ENCODE measurements at regions not wholly inside any gene's neighbourhood (a gene's known extent, or its start where the extent isn't known, plus 50 kb on each side); places are given as distances from the start of the nearest gene placed in this dataset.

DNA sequence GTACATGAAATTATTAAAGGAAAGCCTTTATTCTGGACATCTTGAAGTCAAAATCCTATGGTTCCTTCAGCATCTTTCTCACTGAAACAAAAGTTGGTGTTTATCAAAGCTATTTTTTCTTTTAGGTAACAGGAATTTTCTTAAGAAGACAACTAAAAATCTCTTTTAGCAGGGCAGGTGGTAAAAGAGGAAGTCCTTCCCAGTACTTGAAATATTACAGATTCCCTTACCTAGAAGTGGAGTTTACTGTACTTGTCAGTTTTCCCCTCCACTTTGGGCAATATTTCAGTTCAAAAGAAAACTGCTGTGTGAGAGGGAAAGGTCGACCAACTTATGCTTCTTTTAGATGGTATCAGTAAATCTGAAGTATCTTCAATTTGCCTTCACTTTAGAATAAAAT, 64.3 kb upstream of the TDRD3 start:
- ATAC-seq (ENCODE audit: insufficient read depth, low read depth) = no peak
- DNase-seq = no peak
- Histone ChIP-seq H3K9ac (ENCODE audit: low read depth, low read length) (no peak overlapping the region), H3K27me3 (ENCODE audit: insufficient read depth, low read length, poor library complexity) (no peaks in the 10 kb centered on the region), H3K4me3 (ENCODE audit: low read depth in 1 of 2, low read length in 2 of 2) (no peak overlapping the region), H4K20me1 (ENCODE audit: insufficient read depth, low read length) (no peaks in the 10 kb centered on the region), H3K36me3 (ENCODE audit: insufficient read depth, low read length) (no peaks in the 10 kb centered on the region), H3K4me2 (ENCODE audit: insufficient read depth, low read length) (no peak overlapping the region), H3K4me1 (ENCODE audit: insufficient read depth, low read length) (no peaks in the 10 kb centered on the region), H2AFZ (ENCODE audit: low read depth, low read length) (no peak overlapping the region), H3K79me2 (ENCODE audit: insufficient read depth, low read length) (no peaks in the 10 kb centered on the region), H3K9me3 (ENCODE audit: insufficient read depth, low read length, severe bottlenecking) (no peaks in the 10 kb centered on the region), H3K27ac (ENCODE audit: low read length) (no peak overlapping the region)
- TF ChIP-seq EZH2 (IDR thresholded peaks at IDR 0.05; ENCODE audit: borderline replicate concordance, low read depth, low read length, severe bottlenecking) = no peak
- TF ChIP-seq CTCF (IDR thresholded peaks at IDR 0.05; ENCODE audit: borderline replicate concordance, extremely low read depth, low read length, poor library complexity, severe bottlenecking) = no peak

GRCh38 chr13:60334310-60334709, 62.7 kb upstream of the TDRD3 start:
- H3K36me3 ChIP-seq (ENCODE audit: insufficient read depth, low read length) = no peaks in the 10 kb centered on the region
- H3K4me1 ChIP-seq (ENCODE audit: insufficient read depth, low read length) = no peaks in the 10 kb centered on the region
- ATAC-seq (ENCODE audit: insufficient read depth, low read depth) (no peak), DNase-seq (no peak)
- no peak overlapping the region for H3K27ac ChIP-seq (ENCODE audit: low read length)
- no peak overlapping the region for H2AFZ ChIP-seq (ENCODE audit: low read depth, low read length)
- no peaks in the 10 kb centered on the region for H3K27me3 ChIP-seq (ENCODE audit: insufficient read depth, low read length, poor library complexity)
- H3K79me2 ChIP-seq (ENCODE audit: insufficient read depth, low read length) = no peaks in the 10 kb centered on the region
- H4K20me1 ChIP-seq (ENCODE audit: insufficient read depth, low read length) = no peaks in the 10 kb centered on the region
- no peak overlapping the region for H3K4me2 ChIP-seq (ENCODE audit: insufficient read depth, low read length)
- TF ChIP-seq CTCF (IDR thresholded peaks at IDR 0.05; ENCODE audit: borderline replicate concordance, extremely low read depth, low read length, poor library complexity, severe bottlenecking) (no peak), EZH2 (IDR thresholded peaks at IDR 0.05; ENCODE audit: borderline replicate concordance, low read depth, low read length, severe bottlenecking) (no peak)
- no peak overlapping the region for H3K4me3 ChIP-seq (ENCODE audit: low read depth in 1 of 2, low read length in 2 of 2)
- no peaks in the 10 kb centered on the region for H3K9me3 ChIP-seq (ENCODE audit: insufficient read depth, low read length, severe bottlenecking)
- no peak overlapping the region for H3K9ac ChIP-seq (ENCODE audit: low read depth, low read length)

DNA sequence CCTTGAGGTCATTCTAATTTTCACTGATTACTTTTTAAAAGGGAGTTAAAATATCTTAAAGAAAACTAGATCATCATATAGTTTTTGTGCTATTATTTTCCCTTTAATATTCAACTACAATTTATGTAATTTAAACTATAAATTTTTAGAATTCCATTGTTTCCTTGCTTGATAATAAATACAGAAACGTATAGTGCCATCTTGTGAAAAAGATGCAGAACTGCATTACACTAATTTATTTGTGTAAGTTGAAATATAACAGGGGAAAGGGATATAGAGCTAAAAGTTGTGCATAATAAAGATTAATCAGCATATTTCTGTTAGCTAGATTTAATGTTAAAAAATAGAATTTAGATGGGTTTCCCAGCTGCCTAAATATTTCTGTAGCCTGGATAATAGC, 61.5 kb upstream of the TDRD3 start:
- Histone ChIP-seq H3K4me1 (ENCODE audit: insufficient read depth, low read length) (no peaks in the 10 kb centered on the region), H3K27me3 (ENCODE audit: insufficient read depth, low read length, poor library complexity) (no peaks in the 10 kb centered on the region), H3K9ac (ENCODE audit: low read depth, low read length) (no peak overlapping the region), H4K20me1 (ENCODE audit: insufficient read depth, low read length) (no peaks in the 10 kb centered on the region), H3K4me2 (ENCODE audit: insufficient read depth, low read length) (no peak overlapping the region), H3K36me3 (ENCODE audit: insufficient read depth, low read length) (no peaks in the 10 kb centered on the region), H3K79me2 (ENCODE audit: insufficient read depth, low read length) (no peaks in the 10 kb centered on the region), H3K27ac (ENCODE audit: low read length) (no peak overlapping the region), H3K4me3 (ENCODE audit: low read depth in 1 of 2, low read length in 2 of 2) (no peak overlapping the region), H2AFZ (ENCODE audit: low read depth, low read length) (no peak overlapping the region), H3K9me3 (ENCODE audit: insufficient read depth, low read length, severe bottlenecking) (no peaks in the 10 kb centered on the region)
- no peak for ATAC-seq (ENCODE audit: insufficient read depth, low read depth)
- no peak for DNase-seq
- TF ChIP-seq EZH2 (IDR thresholded peaks at IDR 0.05; ENCODE audit: borderline replicate concordance, low read depth, low read length, severe bottlenecking) (no peak), CTCF (IDR thresholded peaks at IDR 0.05; ENCODE audit: borderline replicate concordance, extremely low read depth, low read length, poor library complexity, severe bottlenecking) (peak; percentile 81)

GRCh38 chr13:60338754-60339153, 58.3 kb upstream of the TDRD3 start:
- H3K4me2 ChIP-seq (ENCODE audit: insufficient read depth, low read length) = no peak overlapping the region
- ATAC-seq (ENCODE audit: insufficient read depth, low read depth) (no peak), DNase-seq (no peak)
- no peak overlapping the region for H3K4me3 ChIP-seq (ENCODE audit: low read depth in 1 of 2, low read length in 2 of 2)
- H3K4me1 ChIP-seq (ENCODE audit: insufficient read depth, low read length) = no peaks in the 10 kb centered on the region
- H3K27ac ChIP-seq (ENCODE audit: low read length) = no peak overlapping the region
- H2AFZ ChIP-seq (ENCODE audit: low read depth, low read length) = no peak overlapping the region
- no peak for TF ChIP-seq EZH2 (IDR thresholded peaks at IDR 0.05; ENCODE audit: borderline replicate concordance, low read depth, low read length, severe bottlenecking)
- TF ChIP-seq CTCF (IDR thresholded peaks at IDR 0.05; ENCODE audit: borderline replicate concordance, extremely low read depth, low read length, poor library complexity, severe bottlenecking) = no peak
- no peak overlapping the region for H3K9ac ChIP-seq (ENCODE audit: low read depth, low read length)
- H4K20me1 ChIP-seq (ENCODE audit: insufficient read depth, low read length) = no peaks in the 10 kb centered on the region
- H3K9me3 ChIP-seq (ENCODE audit: insufficient read depth, low read length, severe bottlenecking) = no peaks in the 10 kb centered on the region
- H3K79me2 ChIP-seq (ENCODE audit: insufficient read depth, low read length) = no peaks in the 10 kb centered on the region
- no peaks in the 10 kb centered on the region for H3K27me3 ChIP-seq (ENCODE audit: insufficient read depth, low read length, poor library complexity)
- no peaks in the 10 kb centered on the region for H3K36me3 ChIP-seq (ENCODE audit: insufficient read depth, low read length)

Measured in DND-41 (cell line).